IMR-90 (cell line): ENCODE measurements at regions not wholly inside any gene's neighbourhood (a gene's known extent, or its start where the extent isn't known, plus 50 kb on each side); places are given as distances from the start of the nearest gene placed in this dataset.

Experiments
- ATAC-seq: fragments of 200-7000 bp; cut with Tn5 transposase; 2 replicates; pipeline ENCODE4 v1.9.1; 2020; ENCODE audit warnings: low read depth, mild to moderate bottlenecking, moderate library complexity
- BruUV-seq: library from RNA; stranded (reverse); fragments of 400-500 nt; replicated peaks from 2 replicates; lab custom pipeline; 2021; lab: Mats Ljungman, UMichigan
- CTCF ChIA-PET: fragments of 300-600 bp; formaldehyde crosslinking; extraction: SDS; loops from one replicate; lab custom pipeline; 2021; ENCODE audit warnings: antibody characterized with exemption; lab: Yijun Ruan, JAX
- POLR2A ChIA-PET: fragments of 300-600 bp; sonication (Branson Sonifier 250); formaldehyde crosslinking; loops from one replicate; lab custom pipeline; 2022; ENCODE audit warnings: antibody characterized with exemption; ENCODE audit not compliant: unreplicated experiment; lab: Charles Lee
- DNase-seq: peaks from one replicate; pipeline ENCODE4 v3.0.0; 2013
- H2AFZ ChIP-seq: replicated peaks from 2 replicates; pipeline ENCODE3; 2013; ENCODE audit warnings: low read length, mild to moderate bottlenecking; ENCODE audit not compliant: poor library complexity
- H2AK5ac ChIP-seq: 2 replicates; pipeline ENCODE4 v1.6.1; 2013; ENCODE audit warnings: low read depth, low read length, inconsistent platforms
- H2AK9ac ChIP-seq: replicated peaks from 2 replicates; pipeline ENCODE3; 2013; ENCODE audit warnings: mild to moderate bottlenecking, low read depth, low read length, moderate library complexity; ENCODE audit not compliant: poor library complexity
- H2BK120ac ChIP-seq: 2 replicates; pipeline ENCODE4 v1.6.1; 2013; ENCODE audit warnings: low read depth, low read length, inconsistent platforms
- H2BK15ac ChIP-seq: 3 replicates; pipeline ENCODE4 v1.6.1; 2013; ENCODE audit warnings: low read depth, low read length, inconsistent platforms
- H2BK20ac ChIP-seq: 2 replicates; pipeline ENCODE4 v1.6.1; 2013; ENCODE audit warnings: low read depth, mild to moderate bottlenecking, inconsistent platforms, low read length, moderate library complexity
- H2BK5ac ChIP-seq: 2 replicates; pipeline ENCODE4 v1.6.1; 2013; ENCODE audit warnings: mild to moderate bottlenecking, low read depth, low read length, inconsistent platforms; ENCODE audit not compliant: poor library complexity, severe bottlenecking
- H3K14ac ChIP-seq: replicated peaks from 2 replicates; pipeline ENCODE4 v1.6.1; 2013; ENCODE audit warnings: low read depth, low read length, inconsistent platforms
- H3K18ac ChIP-seq: 2 replicates; pipeline ENCODE4 v1.6.1; 2013; ENCODE audit warnings: low read depth, low read length, control low read depth
- H3K23ac ChIP-seq: 2 replicates; pipeline ENCODE4 v1.6.1; 2013; ENCODE audit warnings: low read depth, low read length, inconsistent platforms
- H3K27ac ChIP-seq: 2 replicates; pipeline ENCODE4 v1.5.1; 2013; ENCODE audit warnings: mild to moderate bottlenecking, control low read depth, low read length; ENCODE audit not compliant: insufficient read depth
- H3K27me3 ChIP-seq: 2 replicates; pipeline ENCODE4 v1.6.1; 2013; ENCODE audit warnings: low read length; ENCODE audit not compliant: control insufficient read depth, insufficient read depth
- H3K36me3 ChIP-seq: 2 replicates; pipeline ENCODE4 v1.6.1; 2013; ENCODE audit warnings: low read length, mixed read lengths; ENCODE audit not compliant: control insufficient read depth, insufficient read depth
- H3K4ac ChIP-seq: 2 replicates; pipeline ENCODE4 v1.6.1; 2013; ENCODE audit warnings: low read depth, low read length, inconsistent platforms
- H3K4me1 ChIP-seq: 2 replicates; pipeline ENCODE4 v1.6.1; 2013; ENCODE audit warnings: low read length, mixed read lengths; ENCODE audit not compliant: control insufficient read depth, insufficient read depth
- H3K4me2 ChIP-seq: 2 replicates; pipeline ENCODE4 v1.6.1; 2013; ENCODE audit warnings: low read depth, mild to moderate bottlenecking, control low read depth, low read length, moderate library complexity
- H3K4me3 ChIP-seq: 2 replicates; pipeline ENCODE4 v1.5.1; 2013; ENCODE audit warnings: low read depth, mild to moderate bottlenecking, control low read depth, low read length, moderate library complexity; ENCODE audit not compliant: insufficient read depth
- H3K56ac ChIP-seq: 2 replicates; pipeline ENCODE4 v1.6.1; 2013; ENCODE audit warnings: low read length, inconsistent platforms; ENCODE audit not compliant: insufficient read depth; ENCODE audit errors: extremely low read depth
- H3K79me1 ChIP-seq, 2 experiments: 2 replicates each; pipeline ENCODE4 v1.6.1; 2013; ENCODE audit warnings: low read length in 2 of 2, inconsistent platforms in 1 of 2, low read depth in 1 of 2
- H3K9ac ChIP-seq: 2 replicates; pipeline ENCODE4 v1.6.1; 2013; ENCODE audit warnings: low read depth, low read length, control low read depth
- H3K9me1 ChIP-seq: 2 replicates; pipeline ENCODE4 v1.6.1; 2013; ENCODE audit warnings: low read length, inconsistent platforms; ENCODE audit not compliant: insufficient read depth
- H3K9me3 ChIP-seq: 2 replicates; pipeline ENCODE4 v1.6.1; 2013; ENCODE audit warnings: low read length; ENCODE audit not compliant: control insufficient read depth, insufficient read depth
- H4K20me1 ChIP-seq: 2 replicates; pipeline ENCODE4 v1.6.1; 2013; ENCODE audit warnings: low read length, inconsistent platforms; ENCODE audit not compliant: insufficient read depth
- H4K5ac ChIP-seq: 2 replicates; pipeline ENCODE4 v1.6.1; 2013; ENCODE audit warnings: mild to moderate bottlenecking, low read depth, low read length, control low read depth
- H4K8ac ChIP-seq, 2 experiments: 2 replicates each; pipeline ENCODE4 v1.6.1; 2013; ENCODE audit warnings: low read depth in 2 of 2, low read length in 2 of 2, control low read depth in 1 of 2, inconsistent platforms in 1 of 2
- H4K91ac ChIP-seq: 2 replicates; pipeline ENCODE4 v1.6.1; 2013; ENCODE audit warnings: low read depth, low read length, inconsistent platforms; ENCODE audit not compliant: insufficient read depth
- BHLHE40 ChIP-seq: fragments of 150-350 bp; IDR thresholded peaks from 2 replicates; pipeline ENCODE4 v1.6.1; 2016; ENCODE audit warnings: mild to moderate bottlenecking, low read depth, low read length
- CEBPB ChIP-seq: IDR thresholded peaks from 2 replicates; pipeline ENCODE4 v1.6.1; 2012; ENCODE audit warnings: low read depth, low read length, improper control_type of control experiment
- CHD1 ChIP-seq: IDR thresholded peaks from 2 replicates; pipeline ENCODE4 v1.6.1; 2012; ENCODE audit warnings: low read depth, low read length, improper control_type of control experiment
- CTCF ChIP-seq: conservative IDR thresholded peaks from 2 replicates; pipeline ENCODE4 v1.5.1; 2012; ENCODE audit warnings: mild to moderate bottlenecking, low read depth, low read length, improper control_type of control experiment
- ELK1 ChIP-seq: fragments of 150-350 bp; IDR thresholded peaks from 2 replicates; pipeline ENCODE4 v1.6.1; 2016; ENCODE audit warnings: low read depth, mild to moderate bottlenecking, low read length, moderate library complexity, borderline replicate concordance
- FOS ChIP-seq: fragments of 150-350 bp; IDR thresholded peaks from 2 replicates; pipeline ENCODE4 v1.6.1; 2016; ENCODE audit warnings: low read depth, low read length
- MAFK ChIP-seq: IDR thresholded peaks from 2 replicates; pipeline ENCODE4 v1.6.1; 2012; ENCODE audit warnings: low read depth, low read length, improper control_type of control experiment
- MAZ ChIP-seq: IDR thresholded peaks from 2 replicates; pipeline ENCODE4 v1.6.1; 2012; ENCODE audit warnings: low read depth, mild to moderate bottlenecking, low read length, improper control_type of control experiment, moderate library complexity, borderline replicate concordance
- MXI1 ChIP-seq: IDR thresholded peaks from 2 replicates; pipeline ENCODE4 v1.6.1; 2012; ENCODE audit warnings: low read depth, mild to moderate bottlenecking, low read length, moderate library complexity, borderline replicate concordance
- NFE2L2 ChIP-seq: fragments of 150-350 bp; IDR thresholded peaks from 2 replicates; pipeline ENCODE4 v1.6.1; 2016; ENCODE audit warnings: low read depth, mild to moderate bottlenecking, low read length
- POLR2A ChIP-seq: IDR thresholded peaks from 2 replicates; pipeline ENCODE4 v1.6.1; 2012; ENCODE audit warnings: mild to moderate bottlenecking, low read depth, low read length
- RAD21 ChIP-seq: IDR thresholded peaks from 2 replicates; pipeline ENCODE4 v1.6.1; 2012; ENCODE audit warnings: low read length, improper control_type of control experiment
- RCOR1 ChIP-seq: IDR thresholded peaks from 2 replicates; pipeline ENCODE4 v1.6.1; 2012; ENCODE audit warnings: mild to moderate bottlenecking, low read length, improper control_type of control experiment; ENCODE audit not compliant: insufficient replicate concordance
- RFX5 ChIP-seq: IDR thresholded peaks from 2 replicates; pipeline ENCODE4 v1.8.0; 2012; ENCODE audit warnings: low read depth, mild to moderate bottlenecking, low read length, moderate library complexity
- SMC3 ChIP-seq: fragments of 150-350 bp; IDR thresholded peaks from 2 replicates; pipeline ENCODE4 v1.6.1; 2016; ENCODE audit warnings: low read depth, mild to moderate bottlenecking, antibody characterized with exemption, low read length, moderate library complexity
- USF2 ChIP-seq: fragments of 150-350 bp; IDR thresholded peaks from 2 replicates; pipeline ENCODE4 v1.6.1; 2017; ENCODE audit warnings: mild to moderate bottlenecking, antibody characterized with exemption, low read length, low read depth
- WGBS, 2 experiments: methylation state at CpG; one replicate each; pipeline versions ENCODE4 v1.1.5 to v1.1.7; 2013; ENCODE audit warnings: missing lambda C conversion rate in 2 of 2; ENCODE audit not compliant: insufficient read length in 1 of 2; ENCODE audit errors: extremely low coverage in 2 of 2; 5-methylcytosine and 5-hydroxymethylcytosine counted together
- dilution Hi-C: fragments of 300-500 bp; cut with HindIII; formaldehyde crosslinking; loops from one replicate; pipeline ENCODE4 v1.14.3; 2018; ENCODE audit warnings: low sequenced_read_pairs; ENCODE audit not compliant: unreplicated experiment
- in situ Hi-C: fragments of 300-500 bp; cut with MboI; formaldehyde crosslinking; loops from 3 replicates; pipeline ENCODE4 v1.14.3; 2019; ENCODE audit warnings: low sequenced_read_pairs, inconsistent platforms, mixed read lengths
- intact Hi-C: fragments of 100-400 bp; cut with micrococcal nuclease; formaldehyde crosslinking; loops from 2 replicates; pipeline ENCODE4 v1.10.0; 2022

GRCh38 chr14:89524990-89525667 lies 108.1 kb upstream of the FOXN3 start:
- no peak overlapping the region for H4K91ac ChIP-seq
- H3K27ac ChIP-seq: no peak overlapping the region
- TF ChIP-seq BHLHE40 (no peak), USF2 (no peak), MAZ (no peak), RFX5 (no peak), RCOR1 (no peak), RAD21 (no peak), CTCF (no peak), FOS (no peak), CEBPB (no peak), MAFK (no peak), MXI1 (no peak), NFE2L2 (no peak), ELK1 (no peak), SMC3 (no peak), POLR2A (no peak), CHD1 (no peak)
- no peak overlapping the region for H4K5ac ChIP-seq
- dilution Hi-C loops: no loop called here
- no peak overlapping the region for H3K4me3 ChIP-seq
- WGBS, 2 experiments: no CpG with 5 or more reads among the region's 4 CpGs
- no peak overlapping the region for H3K18ac ChIP-seq
- no peak for DNase-seq
- H3K56ac ChIP-seq: no peak overlapping the region
- no peaks in the 10 kb centered on the region for H3K36me3 ChIP-seq
- H3K9me1 ChIP-seq: no peaks in the 10 kb centered on the region; the same call in 1 of the 2 replicates
- H3K23ac ChIP-seq: no peak overlapping the region
- POLR2A ChIA-PET: no interaction called here
- H2BK15ac ChIP-seq: no peak overlapping the region
- in situ Hi-C loops: no loop called here
- intact Hi-C loops: no loop called here
- no peak overlapping the region for H3K14ac ChIP-seq
- no peak overlapping the region for H2AFZ ChIP-seq
- peaks cover 5 to 14% of the 10 kb centered on the region in 2 experiments; a peak in 3 of 4 replicates for H3K79me1 ChIP-seq
- no peak for ATAC-seq
- no peaks in the 10 kb centered on the region for H3K4me1 ChIP-seq
- no peak overlapping the region for H2AK9ac ChIP-seq
- no TSS peak for BruUV-seq
- no peak overlapping the region for H3K9ac ChIP-seq
- no peak overlapping the region for H2BK120ac ChIP-seq
- H3K9me3 ChIP-seq: peaks cover 3% of the 10 kb centered on the region
- no peak overlapping the region for H2BK5ac ChIP-seq
- H3K27me3 ChIP-seq: no peaks in the 10 kb centered on the region
- no peak overlapping the region for H3K4ac ChIP-seq
- H2AK5ac ChIP-seq: no peak overlapping the region
- H2BK20ac ChIP-seq: no peak overlapping the region
- no peak overlapping the region for H3K4me2 ChIP-seq
- CTCF ChIA-PET: no interaction called here
- H4K20me1 ChIP-seq: no peaks in the 10 kb centered on the region
- no peak overlapping the region for H4K8ac ChIP-seq
